GM12892 (cell line): ENCODE measurements at regions not wholly inside any gene's neighbourhood (a gene's known extent, or its start where the extent isn't known, plus 50 kb on each side); places are given as distances from the start of the nearest gene placed in this dataset.

Experiments used
- POLR2A ChIP-seq: IDR thresholded peaks from 2 replicates; pipeline ENCODE4 v1.6.1; 2011; ENCODE audit warnings: low read depth, low read length, control low read depth
- POLR2AphosphoS5 ChIP-seq: IDR thresholded peaks from 2 replicates; pipeline ENCODE4 v1.6.1; 2011; ENCODE audit warnings: low read depth, low read length, control low read depth

DNA sequence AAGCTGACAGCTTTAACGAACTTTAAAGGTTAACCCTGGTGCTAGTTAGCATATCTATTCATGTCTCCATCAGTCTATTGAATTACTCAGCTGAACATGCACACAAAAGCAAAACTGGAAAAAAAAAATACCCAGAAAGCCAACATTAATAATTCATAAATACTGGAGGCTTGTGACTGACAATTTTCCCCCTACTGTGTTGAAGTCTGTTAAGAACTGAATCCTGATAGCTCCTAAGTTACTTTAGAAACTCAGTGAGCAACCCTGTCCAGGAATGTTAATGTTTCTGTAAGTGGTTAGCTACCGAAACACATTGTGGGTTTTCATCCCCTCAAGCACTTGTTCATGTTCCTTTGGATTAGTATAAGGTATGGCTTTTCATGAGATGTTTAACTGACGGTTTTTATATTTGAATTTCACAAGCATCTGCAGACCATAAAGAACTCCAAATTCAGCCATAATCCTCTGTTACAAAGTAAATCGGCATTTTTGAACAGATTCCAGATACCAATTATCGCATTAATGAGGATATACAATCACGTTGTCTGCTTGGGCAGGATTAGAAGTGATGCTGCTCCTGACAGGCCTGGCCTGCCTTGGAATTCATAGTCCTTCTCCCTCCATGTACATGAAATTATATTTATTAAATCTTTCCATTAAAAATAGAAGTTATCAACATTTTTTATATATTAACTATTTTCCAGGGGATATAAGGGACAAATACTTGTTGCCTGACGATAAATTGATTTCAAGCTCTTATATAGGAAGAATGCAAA is 331.2 kb downstream of the TLE4 start:
- TF ChIP-seq POLR2AphosphoS5: no peak
- TF ChIP-seq POLR2A: no peak
